ENCODE measurements at regions not wholly inside any gene's neighbourhood (a gene's known extent, or its start where the extent isn't known, plus 50 kb on each side); places are given as distances from the start of the nearest gene placed in this dataset.

DNA sequence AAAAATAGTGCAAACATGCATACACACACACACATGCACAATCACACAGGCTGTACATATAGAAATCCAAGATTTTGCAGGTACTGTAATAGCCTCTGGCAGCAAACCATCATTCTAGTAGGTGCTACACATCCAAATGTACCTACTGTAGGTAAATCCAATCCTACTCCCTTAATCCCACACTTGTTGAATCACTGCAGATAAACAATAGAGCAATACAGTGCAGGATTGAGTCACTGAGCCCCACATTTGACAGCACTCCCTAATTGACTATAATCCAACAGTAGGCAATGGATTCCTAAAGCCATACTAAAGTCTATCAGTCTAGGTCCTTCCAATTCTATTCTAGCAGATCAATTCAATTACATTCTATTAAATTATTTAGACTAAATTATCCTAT lies 1640.5 kb upstream of the CDH9 start:
- TF ChIP-seq, protein P1, sequence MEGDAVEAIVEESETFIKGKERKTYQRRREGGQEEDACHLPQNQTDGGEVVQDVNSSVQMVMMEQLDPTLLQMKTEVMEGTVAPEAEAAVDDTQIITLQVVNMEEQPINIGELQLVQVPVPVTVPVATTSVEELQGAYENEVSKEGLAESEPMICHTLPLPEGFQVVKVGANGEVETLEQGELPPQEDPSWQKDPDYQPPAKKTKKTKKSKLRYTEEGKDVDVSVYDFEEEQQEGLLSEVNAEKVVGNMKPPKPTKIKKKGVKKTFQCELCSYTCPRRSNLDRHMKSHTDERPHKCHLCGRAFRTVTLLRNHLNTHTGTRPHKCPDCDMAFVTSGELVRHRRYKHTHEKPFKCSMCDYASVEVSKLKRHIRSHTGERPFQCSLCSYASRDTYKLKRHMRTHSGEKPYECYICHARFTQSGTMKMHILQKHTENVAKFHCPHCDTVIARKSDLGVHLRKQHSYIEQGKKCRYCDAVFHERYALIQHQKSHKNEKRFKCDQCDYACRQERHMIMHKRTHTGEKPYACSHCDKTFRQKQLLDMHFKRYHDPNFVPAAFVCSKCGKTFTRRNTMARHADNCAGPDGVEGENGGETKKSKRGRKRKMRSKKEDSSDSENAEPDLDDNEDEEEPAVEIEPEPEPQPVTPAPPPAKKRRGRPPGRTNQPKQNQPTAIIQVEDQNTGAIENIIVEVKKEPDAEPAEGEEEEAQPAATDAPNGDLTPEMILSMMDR (IDR thresholded peaks at IDR 0.05; ENCODE audit: insufficient read depth, low read length), result no peak
- TF ChIP-seq, protein P2, sequence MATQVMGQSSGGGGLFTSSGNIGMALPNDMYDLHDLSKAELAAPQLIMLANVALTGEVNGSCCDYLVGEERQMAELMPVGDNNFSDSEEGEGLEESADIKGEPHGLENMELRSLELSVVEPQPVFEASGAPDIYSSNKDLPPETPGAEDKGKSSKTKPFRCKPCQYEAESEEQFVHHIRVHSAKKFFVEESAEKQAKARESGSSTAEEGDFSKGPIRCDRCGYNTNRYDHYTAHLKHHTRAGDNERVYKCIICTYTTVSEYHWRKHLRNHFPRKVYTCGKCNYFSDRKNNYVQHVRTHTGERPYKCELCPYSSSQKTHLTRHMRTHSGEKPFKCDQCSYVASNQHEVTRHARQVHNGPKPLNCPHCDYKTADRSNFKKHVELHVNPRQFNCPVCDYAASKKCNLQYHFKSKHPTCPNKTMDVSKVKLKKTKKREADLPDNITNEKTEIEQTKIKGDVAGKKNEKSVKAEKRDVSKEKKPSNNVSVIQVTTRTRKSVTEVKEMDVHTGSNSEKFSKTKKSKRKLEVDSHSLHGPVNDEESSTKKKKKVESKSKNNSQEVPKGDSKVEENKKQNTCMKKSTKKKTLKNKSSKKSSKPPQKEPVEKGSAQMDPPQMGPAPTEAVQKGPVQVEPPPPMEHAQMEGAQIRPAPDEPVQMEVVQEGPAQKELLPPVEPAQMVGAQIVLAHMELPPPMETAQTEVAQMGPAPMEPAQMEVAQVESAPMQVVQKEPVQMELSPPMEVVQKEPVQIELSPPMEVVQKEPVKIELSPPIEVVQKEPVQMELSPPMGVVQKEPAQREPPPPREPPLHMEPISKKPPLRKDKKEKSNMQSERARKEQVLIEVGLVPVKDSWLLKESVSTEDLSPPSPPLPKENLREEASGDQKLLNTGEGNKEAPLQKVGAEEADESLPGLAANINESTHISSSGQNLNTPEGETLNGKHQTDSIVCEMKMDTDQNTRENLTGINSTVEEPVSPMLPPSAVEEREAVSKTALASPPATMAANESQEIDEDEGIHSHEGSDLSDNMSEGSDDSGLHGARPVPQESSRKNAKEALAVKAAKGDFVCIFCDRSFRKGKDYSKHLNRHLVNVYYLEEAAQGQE (IDR thresholded peaks at IDR 0.05; ENCODE audit: insufficient replicate concordance, low read depth), result no peak
- TF ChIP-seq POLR2AphosphoS5 (IDR thresholded peaks at IDR 0.05; ENCODE audit: low read depth) (no peak), SPI1 (IDR thresholded peaks at IDR 0.05; ENCODE audit: borderline replicate concordance, low read depth) (no peak)

Data from HL-60 (cell line).